ENCODE measurements at regions not wholly inside any gene's neighbourhood (a gene's known extent, or its start where the extent isn't known, plus 50 kb on each side); places are given as distances from the start of the nearest gene placed in this dataset.

- TF ChIP-seq, protein P1, sequence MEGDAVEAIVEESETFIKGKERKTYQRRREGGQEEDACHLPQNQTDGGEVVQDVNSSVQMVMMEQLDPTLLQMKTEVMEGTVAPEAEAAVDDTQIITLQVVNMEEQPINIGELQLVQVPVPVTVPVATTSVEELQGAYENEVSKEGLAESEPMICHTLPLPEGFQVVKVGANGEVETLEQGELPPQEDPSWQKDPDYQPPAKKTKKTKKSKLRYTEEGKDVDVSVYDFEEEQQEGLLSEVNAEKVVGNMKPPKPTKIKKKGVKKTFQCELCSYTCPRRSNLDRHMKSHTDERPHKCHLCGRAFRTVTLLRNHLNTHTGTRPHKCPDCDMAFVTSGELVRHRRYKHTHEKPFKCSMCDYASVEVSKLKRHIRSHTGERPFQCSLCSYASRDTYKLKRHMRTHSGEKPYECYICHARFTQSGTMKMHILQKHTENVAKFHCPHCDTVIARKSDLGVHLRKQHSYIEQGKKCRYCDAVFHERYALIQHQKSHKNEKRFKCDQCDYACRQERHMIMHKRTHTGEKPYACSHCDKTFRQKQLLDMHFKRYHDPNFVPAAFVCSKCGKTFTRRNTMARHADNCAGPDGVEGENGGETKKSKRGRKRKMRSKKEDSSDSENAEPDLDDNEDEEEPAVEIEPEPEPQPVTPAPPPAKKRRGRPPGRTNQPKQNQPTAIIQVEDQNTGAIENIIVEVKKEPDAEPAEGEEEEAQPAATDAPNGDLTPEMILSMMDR (IDR thresholded peaks at IDR 0.05; ENCODE audit: insufficient read depth, low read depth, low read length) = no peak
- TF ChIP-seq EZH2 (IDR thresholded peaks at IDR 0.05; ENCODE audit: insufficient read depth, low read length) = no peak
Observed at GRCh38 chr7:140269004-140269638, 92.3 kb upstream of the KDM7A start.

Measured in astrocyte (in vitro differentiated cells and primary cell).